ENCODE measurements at regions not wholly inside any gene's neighbourhood (a gene's known extent, or its start where the extent isn't known, plus 50 kb on each side); places are given as distances from the start of the nearest gene placed in this dataset.

GRCh38 chr2:204479557-204479956 lies 65.7 kb upstream of the PARD3B start:
- Histone ChIP-seq H3K27me3 (no peaks in the 10 kb centered on the region), H3K4me3 (no peak overlapping the region), H3K9me3 (replicated peaks) (0 out of 2 replicates have a peak, but pooled peaks cover 4% of the 10 kb centered on the region), H3K27ac (no peak overlapping the region), H3K36me3 (no peaks in the 10 kb centered on the region), H3K4me1 (peaks cover 7% of the 10 kb centered on the region; the same call in 1 of the 2 replicates)
- DNase-seq = no peak

- no peaks in the 10 kb centered on the region for H3K36me3 ChIP-seq
- H3K9me3 ChIP-seq (replicated peaks) = 0 out of 2 replicates have a peak, but pooled peaks cover 4% of the 10 kb centered on the region
- H3K27ac ChIP-seq = no peak overlapping the region
- H3K27me3 ChIP-seq = no peaks in the 10 kb centered on the region
- no peak for DNase-seq
- no peak overlapping the region for H3K4me3 ChIP-seq
- peaks cover 7% of the 10 kb centered on the region; the same call in 1 of the 2 replicates for H3K4me1 ChIP-seq
Observed at GRCh38 chr2:204480676-204481075, 64.6 kb upstream of the PARD3B start.

- DNase-seq = peak; percentile 15 to 44
- no peak overlapping the region for H3K27ac ChIP-seq
- 0 out of 2 replicates have a peak, but pooled peaks cover 4% of the 10 kb centered on the region for H3K9me3 ChIP-seq (replicated peaks)
- peaks cover 19% of the 10 kb centered on the region; the same call in 1 of the 2 replicates for H3K4me1 ChIP-seq
- no peaks in the 10 kb centered on the region for H3K36me3 ChIP-seq
- no peak overlapping the region for H3K4me3 ChIP-seq
- no peaks in the 10 kb centered on the region for H3K27me3 ChIP-seq
Observed at GRCh38 chr2:204483608-204484081, 61.6 kb upstream of the PARD3B start.

GRCh38 chr2:204486321-204486720 lies 59.0 kb upstream of the PARD3B start:
- peaks cover 19% of the 10 kb centered on the region; the same call in 1 of the 2 replicates for H3K4me1 ChIP-seq
- no peaks in the 10 kb centered on the region for H3K27me3 ChIP-seq
- no peaks in the 10 kb centered on the region for H3K36me3 ChIP-seq
- no peak for DNase-seq
- H3K4me3 ChIP-seq = no peak overlapping the region
- no peaks in the 10 kb centered on the region for H3K9me3 ChIP-seq (replicated peaks)
- no peak overlapping the region; the same call in 1 of the 2 replicates for H3K27ac ChIP-seq

GRCh38 chr2:204486805-204487204 lies 58.5 kb upstream of the PARD3B start:
- H3K4me3 ChIP-seq = no peak overlapping the region
- no peaks in the 10 kb centered on the region for H3K36me3 ChIP-seq
- no peak for DNase-seq
- peak overlapping the region; percentile 38; the same call in 1 of the 2 replicates for H3K27ac ChIP-seq
- H3K9me3 ChIP-seq (replicated peaks) = no peaks in the 10 kb centered on the region
- H3K27me3 ChIP-seq = no peaks in the 10 kb centered on the region
- H3K4me1 ChIP-seq = peaks cover 19% of the 10 kb centered on the region; the same call in 1 of the 2 replicates

- H3K27ac ChIP-seq = peak overlapping the region; percentile 38; the same call in 1 of the 2 replicates
- no peaks in the 10 kb centered on the region for H3K36me3 ChIP-seq
- no peaks in the 10 kb centered on the region for H3K27me3 ChIP-seq
- peak in 1 of 2 experiments; percentile 22 for DNase-seq
- peaks cover 19% of the 10 kb centered on the region; the same call in 1 of the 2 replicates for H3K4me1 ChIP-seq
- H3K9me3 ChIP-seq (replicated peaks) = no peaks in the 10 kb centered on the region
- no peak overlapping the region for H3K4me3 ChIP-seq
Observed at GRCh38 chr2:204487447-204488229, 57.6 kb upstream of the PARD3B start.

GRCh38 chr2:204491528-204491927 lies 53.7 kb upstream of the PARD3B start:
- no peak overlapping the region for H3K27ac ChIP-seq
- DNase-seq = peak; percentile 11 to 24
- peaks cover 12% of the 10 kb centered on the region; the same call in 1 of the 2 replicates for H3K4me1 ChIP-seq

GRCh38 chr2:204492417-204492816 lies 52.9 kb upstream of the PARD3B start:
- Histone ChIP-seq H3K9me3 (replicated peaks) (no peaks in the 10 kb centered on the region), H3K27me3 (no peaks in the 10 kb centered on the region), H3K4me1 (peaks cover 6% of the 10 kb centered on the region; the same call in 1 of the 2 replicates), H3K36me3 (no peaks in the 10 kb centered on the region), H3K27ac (no peak overlapping the region), H3K4me3 (no peak overlapping the region)
- DNase-seq = no peak

More at GRCh38 chr2:204491528-204491927, 53.7 kb upstream of the PARD3B start:
- Histone ChIP-seq H3K36me3 (no peaks in the 10 kb centered on the region), H3K27me3 (no peaks in the 10 kb centered on the region), H3K4me3 (no peak overlapping the region), H3K9me3 (replicated peaks) (no peaks in the 10 kb centered on the region)

- no peaks in the 10 kb centered on the region for H3K27me3 ChIP-seq
- no peak overlapping the region for H3K4me3 ChIP-seq
- no peaks in the 10 kb centered on the region for H3K9me3 ChIP-seq (replicated peaks)
- H3K27ac ChIP-seq = no peak overlapping the region
- H3K4me1 ChIP-seq = no peaks in the 10 kb centered on the region
- DNase-seq = no peak
- H3K36me3 ChIP-seq = no peaks in the 10 kb centered on the region
Observed at GRCh38 chr2:204494681-204495080, 50.6 kb upstream of the PARD3B start.

GRCh38 chr2:204495381-204495780 lies 49.9 kb upstream of the PARD3B start:
- Histone ChIP-seq H3K4me1 (no peaks in the 10 kb centered on the region), H3K27ac (no peak overlapping the region), H3K27me3 (no peaks in the 10 kb centered on the region), H3K9me3 (replicated peaks) (no peaks in the 10 kb centered on the region), H3K36me3 (no peaks in the 10 kb centered on the region), H3K4me3 (no peak overlapping the region)
- DNase-seq = no peak

All from SJCRH30 (cell line).